Osteoblast (primary cell): ENCODE measurements at regions not wholly inside any gene's neighbourhood (a gene's known extent, or its start where the extent isn't known, plus 50 kb on each side); places are given as distances from the start of the nearest gene placed in this dataset.

ENCODE experiments used
- DNase-seq: peaks from one replicate; pipeline ENCODE4 v3.0.0; 2011; ENCODE audit warnings: low spot score, mixed read lengths; ENCODE audit not compliant: insufficient read length; ENCODE audit errors: missing footprints
- H2AFZ ChIP-seq: 2 replicates; pipeline ENCODE4 v1.6.0; 2011; ENCODE audit warnings: mild to moderate bottlenecking, low read length
- H3K27ac ChIP-seq: 2 replicates; pipeline ENCODE4 v1.5.1; 2011; ENCODE audit warnings: mild to moderate bottlenecking, low read depth, low read length, moderate library complexity
- H3K27me3 ChIP-seq: 2 replicates; pipeline ENCODE4 v1.6.0; 2012; ENCODE audit warnings: mild to moderate bottlenecking, control low read depth, inconsistent platforms, low read length, moderate library complexity; ENCODE audit not compliant: insufficient read depth
- H3K36me3 ChIP-seq: 2 replicates; pipeline ENCODE4 v1.5.1; 2011; ENCODE audit warnings: mild to moderate bottlenecking, low read length, control low read depth, moderate library complexity; ENCODE audit not compliant: insufficient read depth
- H3K4me1 ChIP-seq: 2 replicates; pipeline ENCODE4 v1.5.1; 2011; ENCODE audit warnings: mild to moderate bottlenecking, low read length, control low read depth, moderate library complexity; ENCODE audit not compliant: insufficient read depth
- H3K4me2 ChIP-seq: 2 replicates; pipeline ENCODE4 v1.6.0; 2011; ENCODE audit warnings: mild to moderate bottlenecking, low read length; ENCODE audit not compliant: insufficient read depth
- H3K4me3 ChIP-seq: fragments of 200-600 bp; sonication (generic); 3 replicates; pipeline ENCODE4 v1.5.1; 2012; ENCODE audit warnings: mild to moderate bottlenecking, low read length, inconsistent platforms; ENCODE audit not compliant: insufficient read depth
- H3K79me2 ChIP-seq: 2 replicates; pipeline ENCODE4 v1.6.0; 2012; ENCODE audit warnings: mild to moderate bottlenecking, low read length, control low read depth, inconsistent platforms; ENCODE audit not compliant: insufficient read depth
- H3K9me3 ChIP-seq: 2 replicates; pipeline ENCODE4 v1.5.1; 2011; ENCODE audit warnings: low read depth, low read length, control low read depth
- H4K20me1 ChIP-seq: 2 replicates; pipeline ENCODE4 v1.6.0; 2012; ENCODE audit warnings: mild to moderate bottlenecking, low read length, control low read depth; ENCODE audit not compliant: insufficient read depth
- TF ChIP-seq, protein P1 (sequence below): IDR thresholded peaks from 2 replicates; pipeline ENCODE4 v1.5.1; 2011; ENCODE audit warnings: mild to moderate bottlenecking, low read depth, low read length, moderate library complexity; ENCODE audit errors: extremely low read depth

DNA sequence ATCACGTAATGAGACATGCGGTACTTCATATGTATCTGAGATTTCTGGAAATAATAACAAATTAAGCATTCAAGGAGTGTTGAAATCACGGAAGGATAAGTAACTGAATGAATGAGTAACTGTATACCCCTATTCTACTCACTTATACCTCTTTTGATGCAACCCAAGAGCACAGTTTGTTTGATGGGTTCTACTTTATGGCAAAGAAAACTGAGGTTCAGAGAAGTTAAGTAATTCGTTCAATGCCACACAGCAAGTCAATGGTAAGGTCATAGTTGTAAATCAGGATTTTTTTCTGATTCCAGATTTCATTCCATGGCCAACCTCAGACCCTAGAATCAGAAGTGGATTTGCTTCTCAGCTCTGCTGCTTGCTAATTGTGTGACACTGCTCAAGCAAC lies 544.5 kb upstream of the TBX3 start:
- no peak for DNase-seq
- H3K79me2 ChIP-seq = no peaks in the 10 kb centered on the region
- no peak overlapping the region for H3K27ac ChIP-seq
- H3K27me3 ChIP-seq = no peaks in the 10 kb centered on the region
- no peaks in the 10 kb centered on the region for H4K20me1 ChIP-seq
- H2AFZ ChIP-seq = no peak overlapping the region
- TF ChIP-seq, protein P1, sequence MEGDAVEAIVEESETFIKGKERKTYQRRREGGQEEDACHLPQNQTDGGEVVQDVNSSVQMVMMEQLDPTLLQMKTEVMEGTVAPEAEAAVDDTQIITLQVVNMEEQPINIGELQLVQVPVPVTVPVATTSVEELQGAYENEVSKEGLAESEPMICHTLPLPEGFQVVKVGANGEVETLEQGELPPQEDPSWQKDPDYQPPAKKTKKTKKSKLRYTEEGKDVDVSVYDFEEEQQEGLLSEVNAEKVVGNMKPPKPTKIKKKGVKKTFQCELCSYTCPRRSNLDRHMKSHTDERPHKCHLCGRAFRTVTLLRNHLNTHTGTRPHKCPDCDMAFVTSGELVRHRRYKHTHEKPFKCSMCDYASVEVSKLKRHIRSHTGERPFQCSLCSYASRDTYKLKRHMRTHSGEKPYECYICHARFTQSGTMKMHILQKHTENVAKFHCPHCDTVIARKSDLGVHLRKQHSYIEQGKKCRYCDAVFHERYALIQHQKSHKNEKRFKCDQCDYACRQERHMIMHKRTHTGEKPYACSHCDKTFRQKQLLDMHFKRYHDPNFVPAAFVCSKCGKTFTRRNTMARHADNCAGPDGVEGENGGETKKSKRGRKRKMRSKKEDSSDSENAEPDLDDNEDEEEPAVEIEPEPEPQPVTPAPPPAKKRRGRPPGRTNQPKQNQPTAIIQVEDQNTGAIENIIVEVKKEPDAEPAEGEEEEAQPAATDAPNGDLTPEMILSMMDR = no peak
- no peaks in the 10 kb centered on the region for H3K36me3 ChIP-seq
- H3K4me1 ChIP-seq = peaks cover 17% of the 10 kb centered on the region
- no peak overlapping the region for H3K4me2 ChIP-seq
- H3K4me3 ChIP-seq = no peak overlapping the region
- no peaks in the 10 kb centered on the region for H3K9me3 ChIP-seq

DNA sequence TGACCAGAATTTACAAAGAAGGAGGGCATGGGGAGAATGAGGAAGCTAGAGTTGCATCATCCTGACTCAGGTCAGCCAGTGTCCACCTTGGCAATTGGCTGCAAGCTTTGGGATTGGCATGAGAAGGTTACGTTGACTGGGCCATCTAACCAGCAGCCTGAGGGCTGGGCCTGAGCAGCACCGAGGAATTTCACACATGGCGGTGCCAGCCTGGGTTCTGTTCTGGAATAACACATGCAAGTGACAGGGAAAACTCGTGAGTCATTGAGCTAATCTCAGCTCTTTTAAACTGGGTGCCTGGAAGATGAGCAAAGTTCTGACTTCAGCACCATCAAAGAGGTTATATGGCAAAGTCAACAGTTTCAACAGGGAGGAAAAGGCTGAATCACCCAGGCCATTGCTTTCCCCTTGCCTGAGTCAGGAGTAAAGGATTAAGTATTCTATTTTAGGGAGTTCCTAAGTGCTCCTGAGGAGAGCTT lies 543.2 kb upstream of the TBX3 start:
- Histone ChIP-seq H4K20me1 (no peaks in the 10 kb centered on the region), H2AFZ (no peak overlapping the region), H3K4me1 (peaks cover 18% of the 10 kb centered on the region), H3K79me2 (no peaks in the 10 kb centered on the region), H3K4me2 (no peak overlapping the region), H3K9me3 (no peaks in the 10 kb centered on the region), H3K36me3 (no peaks in the 10 kb centered on the region), H3K4me3 (no peak overlapping the region), H3K27ac (peak overlapping the region; percentile 37), H3K27me3 (no peaks in the 10 kb centered on the region)
- DNase-seq = peak; percentile 88
- TF ChIP-seq, protein P1 = no peak

DNA sequence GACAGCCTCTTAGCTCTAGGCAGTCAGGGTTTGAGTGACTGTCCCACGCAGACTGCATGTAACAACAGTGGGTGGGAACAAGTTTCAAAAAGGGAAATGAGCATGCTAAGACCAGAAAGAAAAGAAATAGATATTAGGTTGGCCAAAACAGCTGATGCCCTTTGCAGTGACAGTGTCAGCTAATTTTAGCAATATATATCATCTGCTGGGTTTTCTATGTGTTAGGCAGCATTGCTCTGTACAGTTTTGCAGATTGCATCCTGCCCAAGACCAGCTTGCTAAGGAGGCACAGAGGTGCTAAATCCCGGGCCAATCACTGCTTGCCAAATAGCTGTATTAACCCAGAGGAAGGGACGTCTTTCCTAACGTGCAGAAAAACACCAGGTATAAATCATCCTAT lies 541.9 kb upstream of the TBX3 start:
- Histone ChIP-seq H3K4me2 (no peak overlapping the region), H3K4me1 (peaks cover 18% of the 10 kb centered on the region), H3K27ac (no peak overlapping the region), H3K9me3 (no peaks in the 10 kb centered on the region), H3K79me2 (no peaks in the 10 kb centered on the region), H3K4me3 (no peak overlapping the region), H2AFZ (no peak overlapping the region), H4K20me1 (no peaks in the 10 kb centered on the region), H3K36me3 (no peaks in the 10 kb centered on the region), H3K27me3 (no peaks in the 10 kb centered on the region)
- TF ChIP-seq, protein P1 = no peak
- no peak for DNase-seq

GRCh38 chr12:115223991-115224390 lies 540.0 kb upstream of the TBX3 start:
- Histone ChIP-seq H3K27me3 (no peaks in the 10 kb centered on the region), H3K4me2 (no peak overlapping the region), H3K4me3 (no peak overlapping the region), H3K36me3 (no peaks in the 10 kb centered on the region), H4K20me1 (no peaks in the 10 kb centered on the region), H3K27ac (no peak overlapping the region), H2AFZ (no peak overlapping the region), H3K4me1 (peaks cover 18% of the 10 kb centered on the region), H3K9me3 (no peaks in the 10 kb centered on the region), H3K79me2 (no peaks in the 10 kb centered on the region)
- TF ChIP-seq, protein P1 = no peak
- DNase-seq = no peak
